ENCODE measurements at regions not wholly inside any gene's neighbourhood (a gene's known extent, or its start where the extent isn't known, plus 50 kb on each side); places are given as distances from the start of the nearest gene placed in this dataset.

GRCh38 chr12:82555699-82556098, 131.0 kb upstream of the TMTC2 start:
- TF ChIP-seq EZH2 (IDR thresholded peaks at IDR 0.05; ENCODE audit: borderline replicate concordance, low read length) (no peak), CTCF (IDR thresholded peaks at IDR 0.05; ENCODE audit: low read length) (no peak)
- H3K36me3 ChIP-seq (ENCODE audit: insufficient read depth, low read length) = no peaks in the 10 kb centered on the region
- no peaks in the 10 kb centered on the region for H4K20me1 ChIP-seq (ENCODE audit: insufficient read depth, low read length)

DNA sequence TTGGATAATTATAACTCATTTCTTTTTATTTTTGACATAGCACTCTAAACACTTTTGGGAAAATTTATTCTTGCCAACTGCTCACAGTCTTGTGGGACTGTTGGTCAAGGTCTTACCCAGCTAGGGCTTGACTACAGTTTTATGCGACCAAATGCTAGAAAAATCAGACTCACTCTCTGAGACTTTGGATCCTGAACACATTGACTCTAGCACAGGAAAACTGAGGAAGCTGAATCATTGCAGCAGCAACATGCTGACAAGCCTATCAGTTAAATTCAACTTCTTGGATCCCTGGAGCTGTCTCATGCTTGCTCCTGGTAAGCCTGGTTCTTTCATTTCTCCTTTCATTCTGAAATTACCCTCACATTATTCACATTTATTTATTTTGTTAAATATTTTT, 120.7 kb upstream of the TMTC2 start:
- no peaks in the 10 kb centered on the region for H3K9me3 ChIP-seq (ENCODE audit: low read length)
- TF ChIP-seq EZH2 (IDR thresholded peaks at IDR 0.05; ENCODE audit: borderline replicate concordance, low read length) (no peak), CTCF (IDR thresholded peaks at IDR 0.05; ENCODE audit: low read length) (no peak)
- no peaks in the 10 kb centered on the region for H3K79me2 ChIP-seq (ENCODE audit: insufficient read depth, low read length)

More at GRCh38 chr12:82555699-82556098, 131.0 kb upstream of the TMTC2 start:
- H3K27me3 ChIP-seq (ENCODE audit: insufficient read depth, low read length) = no peaks in the 10 kb centered on the region
- H3K27ac ChIP-seq (ENCODE audit: low read depth, low read length, poor library complexity, severe bottlenecking) = no peak overlapping the region
- no peaks in the 10 kb centered on the region for H3K4me1 ChIP-seq (ENCODE audit: insufficient read depth, low read length, severe bottlenecking)
- H3K9ac ChIP-seq (ENCODE audit: low read length) = no peak overlapping the region
- no peak overlapping the region for H3K4me3 ChIP-seq (ENCODE audit: low read depth, low read length, poor library complexity, severe bottlenecking)
- H3K9me3 ChIP-seq (ENCODE audit: low read length) = no peaks in the 10 kb centered on the region
- no peak overlapping the region for H3K4me2 ChIP-seq (ENCODE audit: low read length)
- no peak overlapping the region for H2AFZ ChIP-seq (ENCODE audit: low read length)
- H3F3A ChIP-seq (ENCODE audit: insufficient read depth, low read length) = no peaks in the 10 kb centered on the region
- H3K9me2 ChIP-seq (ENCODE audit: low read depth, low read length) = no peaks in the 10 kb centered on the region
- no peaks in the 10 kb centered on the region for H3K79me2 ChIP-seq (ENCODE audit: insufficient read depth, low read length)

DNA sequence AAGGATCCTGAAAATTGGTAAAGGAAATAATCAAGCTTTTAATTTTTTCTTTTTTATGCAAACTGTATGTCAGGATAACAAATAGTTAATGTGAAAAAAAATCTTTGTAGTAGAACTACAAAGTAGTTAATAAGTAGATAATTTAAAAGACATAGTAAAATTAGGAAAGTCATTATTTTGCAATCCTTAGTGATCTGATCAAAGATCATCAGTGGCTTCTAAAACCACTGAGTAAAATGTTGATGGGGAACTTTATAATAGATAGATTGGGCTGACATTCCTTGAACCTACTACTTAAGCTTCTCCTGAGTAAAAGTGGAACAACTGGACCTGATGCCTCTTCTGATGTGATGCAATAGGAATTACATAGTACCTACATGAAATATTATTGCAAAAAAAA, 119.0 kb upstream of the TMTC2 start:
- Histone ChIP-seq H3K36me3 (ENCODE audit: insufficient read depth, low read length) (no peaks in the 10 kb centered on the region), H3K9me2 (ENCODE audit: low read depth, low read length) (no peaks in the 10 kb centered on the region), H3K4me1 (ENCODE audit: insufficient read depth, low read length, severe bottlenecking) (no peaks in the 10 kb centered on the region), H3F3A (ENCODE audit: insufficient read depth, low read length) (no peaks in the 10 kb centered on the region), H3K79me2 (ENCODE audit: insufficient read depth, low read length) (no peaks in the 10 kb centered on the region), H3K9ac (ENCODE audit: low read length) (no peak overlapping the region), H3K27me3 (ENCODE audit: insufficient read depth, low read length) (no peaks in the 10 kb centered on the region), H3K4me3 (ENCODE audit: low read depth, low read length, poor library complexity, severe bottlenecking) (no peak overlapping the region), H2AFZ (ENCODE audit: low read length) (no peak overlapping the region), H3K9me3 (ENCODE audit: low read length) (no peaks in the 10 kb centered on the region), H4K20me1 (ENCODE audit: insufficient read depth, low read length) (no peaks in the 10 kb centered on the region), H3K4me2 (ENCODE audit: low read length) (no peak overlapping the region), H3K27ac (ENCODE audit: low read depth, low read length, poor library complexity, severe bottlenecking) (no peak overlapping the region)
- TF ChIP-seq CTCF (IDR thresholded peaks at IDR 0.05; ENCODE audit: low read length) = no peak
- TF ChIP-seq EZH2 (IDR thresholded peaks at IDR 0.05; ENCODE audit: borderline replicate concordance, low read length) = no peak

More for the DNA sequence above, 120.7 kb upstream of the TMTC2 start:
- no peak overlapping the region for H3K4me2 ChIP-seq (ENCODE audit: low read length)
- H2AFZ ChIP-seq (ENCODE audit: low read length) = no peak overlapping the region
- no peaks in the 10 kb centered on the region for H3K9me2 ChIP-seq (ENCODE audit: low read depth, low read length)
- H4K20me1 ChIP-seq (ENCODE audit: insufficient read depth, low read length) = no peaks in the 10 kb centered on the region
- H3K9ac ChIP-seq (ENCODE audit: low read length) = no peak overlapping the region
- H3K4me3 ChIP-seq (ENCODE audit: low read depth, low read length, poor library complexity, severe bottlenecking) = no peak overlapping the region
- H3K4me1 ChIP-seq (ENCODE audit: insufficient read depth, low read length, severe bottlenecking) = no peaks in the 10 kb centered on the region
- no peaks in the 10 kb centered on the region for H3K27me3 ChIP-seq (ENCODE audit: insufficient read depth, low read length)
- no peaks in the 10 kb centered on the region for H3K36me3 ChIP-seq (ENCODE audit: insufficient read depth, low read length)
- H3K27ac ChIP-seq (ENCODE audit: low read depth, low read length, poor library complexity, severe bottlenecking) = no peak overlapping the region
- no peaks in the 10 kb centered on the region for H3F3A ChIP-seq (ENCODE audit: insufficient read depth, low read length)

Data from OCI-LY1 (cell line).